ENCODE measurements at regions not wholly inside any gene's neighbourhood (a gene's known extent, or its start where the extent isn't known, plus 50 kb on each side); places are given as distances from the start of the nearest gene placed in this dataset.

- no peak for TF ChIP-seq CTCF (conservative IDR thresholded peaks at IDR 0.05 in 1 of 2, IDR thresholded peaks at IDR 0.05 in 1 of 2; ENCODE audit: extremely low read depth in 1 of 2, insufficient read depth in 1 of 2, low read depth in 1 of 2, low read length in 2 of 2)
- no peak for TF ChIP-seq EZH2 (IDR thresholded peaks at IDR 0.05; ENCODE audit: borderline replicate concordance, low read length)
Measured at GRCh38 chr13:22861958-22862466, 318.8 kb upstream of the SGCG start.

Measured in mammary epithelial cell (primary cell).